ENCODE measurements at regions not wholly inside any gene's neighbourhood (a gene's known extent, or its start where the extent isn't known, plus 50 kb on each side); places are given as distances from the start of the nearest gene placed in this dataset.

DNA sequence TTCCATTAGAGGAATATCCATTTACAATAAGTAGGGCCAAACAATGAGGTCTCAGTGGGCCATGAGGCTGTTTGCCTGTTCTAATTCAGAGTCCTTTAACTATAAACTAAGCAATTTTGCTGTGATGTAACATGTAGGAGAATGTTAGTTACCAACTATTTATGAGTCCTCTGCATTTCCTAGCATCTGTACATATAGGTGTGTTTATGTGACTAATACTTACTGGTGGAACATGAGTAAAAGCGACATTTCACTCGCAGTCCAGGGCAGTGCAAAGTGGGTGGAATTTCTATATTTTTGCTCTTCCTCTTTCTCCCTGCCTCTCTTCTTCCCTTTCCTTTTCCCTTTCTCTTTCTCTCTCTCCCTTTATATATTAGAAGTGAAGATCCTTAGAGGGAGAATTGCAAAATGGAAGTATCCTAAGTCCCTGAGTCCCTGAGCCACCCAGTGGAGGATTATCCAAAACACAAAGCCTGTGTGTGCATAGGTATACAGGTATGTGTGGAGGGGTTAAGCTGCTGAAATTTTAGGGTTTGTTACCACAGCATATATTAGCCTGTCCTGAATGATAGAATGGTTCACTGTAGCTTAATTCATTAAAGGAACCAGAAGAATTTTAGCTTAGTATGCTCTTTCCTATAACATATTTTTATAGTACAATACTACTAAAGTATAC lies 487.0 kb upstream of the FANCL start:
- DNase-seq (no peak), ATAC-seq (no peak)
- Histone ChIP-seq H3K9me3 (no peaks in the 10 kb centered on the region), H3K36me3 (ENCODE audit: insufficient read depth in 1 of 2, low read depth in 1 of 2) (no peaks in the 10 kb centered on the region), H3K27ac (no peak overlapping the region), H3K4me1 (no peaks in the 10 kb centered on the region), H3K4me3 (no peak overlapping the region), H3K27me3 (ENCODE audit: insufficient read depth in 3 of 3, low read length in 2 of 3) (peaks cover 0 to 5% (median 0%) of the 10 kb centered on the region in 3 donors)
- intact Hi-C loops (cut with DNase I) = no loop called here
- 93 to 98% (median 93%) methylated on average over 2 of the region's 2 CpGs for WGBS, 3 donors
- TF ChIP-seq, protein P1, sequence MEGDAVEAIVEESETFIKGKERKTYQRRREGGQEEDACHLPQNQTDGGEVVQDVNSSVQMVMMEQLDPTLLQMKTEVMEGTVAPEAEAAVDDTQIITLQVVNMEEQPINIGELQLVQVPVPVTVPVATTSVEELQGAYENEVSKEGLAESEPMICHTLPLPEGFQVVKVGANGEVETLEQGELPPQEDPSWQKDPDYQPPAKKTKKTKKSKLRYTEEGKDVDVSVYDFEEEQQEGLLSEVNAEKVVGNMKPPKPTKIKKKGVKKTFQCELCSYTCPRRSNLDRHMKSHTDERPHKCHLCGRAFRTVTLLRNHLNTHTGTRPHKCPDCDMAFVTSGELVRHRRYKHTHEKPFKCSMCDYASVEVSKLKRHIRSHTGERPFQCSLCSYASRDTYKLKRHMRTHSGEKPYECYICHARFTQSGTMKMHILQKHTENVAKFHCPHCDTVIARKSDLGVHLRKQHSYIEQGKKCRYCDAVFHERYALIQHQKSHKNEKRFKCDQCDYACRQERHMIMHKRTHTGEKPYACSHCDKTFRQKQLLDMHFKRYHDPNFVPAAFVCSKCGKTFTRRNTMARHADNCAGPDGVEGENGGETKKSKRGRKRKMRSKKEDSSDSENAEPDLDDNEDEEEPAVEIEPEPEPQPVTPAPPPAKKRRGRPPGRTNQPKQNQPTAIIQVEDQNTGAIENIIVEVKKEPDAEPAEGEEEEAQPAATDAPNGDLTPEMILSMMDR (IDR thresholded peaks at IDR 0.05) = no peak

DNA sequence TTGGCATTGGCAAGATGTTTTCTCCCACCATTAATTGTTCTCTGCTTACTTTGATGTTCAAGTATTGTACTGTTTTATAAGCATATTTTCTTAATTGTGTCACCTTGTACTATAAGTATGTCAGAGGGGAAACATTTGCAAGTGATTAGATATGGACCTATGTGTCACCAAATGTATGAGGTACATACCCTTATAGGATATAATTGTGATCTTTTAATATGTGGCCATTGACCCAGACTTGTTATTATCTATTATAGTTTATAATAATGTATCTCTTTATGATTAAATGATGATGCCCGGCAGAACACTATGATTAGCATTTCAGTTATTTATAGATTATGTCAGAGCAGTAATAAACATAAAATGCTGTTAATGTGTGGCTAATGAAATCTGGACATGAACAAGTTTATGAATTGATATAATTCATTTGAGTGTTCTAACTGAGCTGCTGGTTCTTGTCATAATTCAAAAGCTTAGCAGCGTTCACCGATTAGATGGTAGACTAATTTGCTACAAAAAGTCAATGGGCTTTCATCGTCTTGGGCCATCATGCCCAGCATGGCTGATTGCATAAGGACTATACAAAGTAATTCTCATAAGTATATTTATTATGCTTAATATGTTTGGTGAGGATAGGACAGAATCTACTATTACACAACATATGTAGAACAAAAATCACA lies 480.9 kb upstream of the FANCL start:
- intact Hi-C loops (cut with DNase I) = no loop called here
- no peak for ATAC-seq
- 81 to 88% (median 84%) methylated on average over 4 of the region's 4 CpGs for WGBS, 3 donors

DNA sequence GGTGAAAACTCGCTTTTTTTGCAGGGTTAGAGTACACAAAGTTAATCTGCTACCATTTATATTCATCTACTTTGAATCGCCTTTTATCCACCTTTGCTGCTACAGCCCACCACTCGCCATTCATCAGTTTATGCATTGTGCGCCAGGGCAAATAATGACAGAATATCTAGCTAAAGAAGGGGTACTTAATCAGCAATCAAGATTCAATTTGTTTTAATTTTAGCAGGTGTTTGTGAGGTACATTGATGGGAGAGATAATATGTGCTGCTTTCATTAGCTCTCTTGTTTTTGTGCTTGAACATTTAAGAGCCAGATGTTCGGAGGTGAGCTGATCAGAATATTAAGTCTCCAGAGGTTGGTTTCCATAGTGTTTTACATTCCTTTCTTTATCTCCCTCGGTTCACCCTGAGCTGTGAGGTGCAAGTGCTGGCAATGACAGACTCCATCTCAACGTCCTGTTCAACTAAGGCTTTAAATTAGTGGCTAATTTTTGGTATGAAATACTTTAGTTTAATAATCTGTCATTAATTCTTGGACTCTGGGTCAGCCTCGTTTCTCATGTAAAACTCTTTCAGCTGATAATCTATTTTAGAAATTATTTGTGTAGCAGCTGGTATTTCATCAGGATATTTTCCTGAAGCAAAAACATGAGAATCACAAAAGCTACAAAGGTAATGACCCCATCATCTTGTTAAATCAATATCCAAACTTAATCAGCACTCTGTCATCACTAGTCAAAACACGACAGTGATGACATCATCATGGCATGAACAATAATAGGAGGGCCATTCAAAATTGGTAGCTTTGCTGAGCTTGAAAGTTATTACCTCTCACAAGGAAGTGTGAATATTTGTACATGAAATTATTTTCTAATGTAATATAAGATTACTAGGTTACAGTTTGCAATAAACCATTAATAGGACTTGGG lies 479.9 kb upstream of the FANCL start:
- ATAC-seq (no peak), DNase-seq (no peak)
- Histone ChIP-seq H3K4me3 (no peak overlapping the region), H3K9me3 (no peaks in the 10 kb centered on the region), H3K36me3 (ENCODE audit: insufficient read depth in 1 of 2, low read depth in 1 of 2) (no peaks in the 10 kb centered on the region), H3K27ac (no peak overlapping the region), H3K4me1 (no peaks in the 10 kb centered on the region), H3K27me3 (ENCODE audit: insufficient read depth in 3 of 3, low read length in 2 of 3) (no peaks in the 10 kb centered on the region)
- WGBS, 3 donors = 56 to 62% (median 58%) methylated on average over 9 of the region's 9 CpGs
- TF ChIP-seq, protein P1 (IDR thresholded peaks at IDR 0.05) = no peak
- intact Hi-C loops (cut with DNase I) = no loop called here

More for the DNA sequence above, 480.9 kb upstream of the FANCL start:
- Histone ChIP-seq H3K27ac (no peak overlapping the region), H3K9me3 (no peaks in the 10 kb centered on the region), H3K4me1 (no peaks in the 10 kb centered on the region), H3K27me3 (ENCODE audit: insufficient read depth in 3 of 3, low read length in 2 of 3) (no peaks in the 10 kb centered on the region), H3K4me3 (no peak overlapping the region), H3K36me3 (ENCODE audit: insufficient read depth in 1 of 2, low read depth in 1 of 2) (no peaks in the 10 kb centered on the region)
- TF ChIP-seq, protein P1 (IDR thresholded peaks at IDR 0.05) = no peak
- DNase-seq = no peak

DNA sequence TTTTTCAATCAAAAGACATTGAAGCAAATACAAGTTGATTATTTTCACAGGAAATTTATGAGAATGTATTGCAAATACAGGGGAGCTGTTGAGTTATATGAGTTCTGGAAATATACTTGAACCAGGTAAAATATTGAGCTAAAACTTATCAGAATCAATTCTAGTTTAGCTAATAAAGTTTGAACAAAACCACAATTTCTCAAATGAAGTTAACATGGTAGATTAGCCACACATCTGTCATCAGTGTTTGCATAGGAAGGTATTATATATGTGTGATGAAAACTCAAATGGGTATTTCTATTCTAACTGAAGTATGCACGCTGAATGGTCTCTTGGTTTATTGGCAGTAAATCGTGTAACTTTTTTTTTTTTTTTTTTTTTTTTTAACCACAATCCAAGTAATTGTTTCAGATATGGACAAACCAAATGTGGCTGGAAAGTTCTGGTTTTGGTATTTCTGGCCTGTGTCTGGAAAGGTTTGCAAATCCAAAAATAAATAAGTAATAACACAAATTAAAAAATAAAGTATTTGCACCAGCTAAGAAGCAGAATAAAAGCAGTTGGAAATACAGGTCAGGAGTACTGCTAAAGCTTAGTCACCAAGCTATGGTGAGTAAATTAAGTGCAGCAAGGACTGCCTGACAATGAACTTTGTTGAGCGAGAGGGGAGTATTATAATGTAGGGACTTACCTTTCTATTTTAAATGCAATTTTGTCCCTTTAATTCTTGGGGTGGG lies 479.1 kb upstream of the FANCL start:
- TF ChIP-seq, protein P1 (IDR thresholded peaks at IDR 0.05) = no peak
- DNase-seq (no peak), ATAC-seq (no peak)
- H3K27ac ChIP-seq = no peak overlapping the region
- H3K9me3 ChIP-seq = no peaks in the 10 kb centered on the region
- H3K27me3 ChIP-seq (ENCODE audit: insufficient read depth in 3 of 3, low read length in 2 of 3) = no peaks in the 10 kb centered on the region
- 65 to 78% (median 69%) methylated on average over 3 of the region's 3 CpGs for WGBS, 3 donors
- H3K4me3 ChIP-seq = no peak overlapping the region
- H3K36me3 ChIP-seq (ENCODE audit: insufficient read depth in 1 of 2, low read depth in 1 of 2) = no peaks in the 10 kb centered on the region
- intact Hi-C loops (cut with DNase I) = no loop called here
- H3K4me1 ChIP-seq = no peaks in the 10 kb centered on the region
